OCI-LY7 (cell line): ENCODE measurements at regions not wholly inside any gene's neighbourhood (a gene's known extent, or its start where the extent isn't known, plus 50 kb on each side); places are given as distances from the start of the nearest gene placed in this dataset.

ENCODE experiments used
- BruUV-seq: library from RNA; stranded (reverse); fragments of 400-500 nt; replicated peaks from 2 replicates; lab custom pipeline; 2021; lab: Mats Ljungman, UMichigan
- CTCF ChIA-PET: fragments of 300-600 bp; sonication (Branson Sonifier 250); formaldehyde crosslinking; loops from one replicate; lab custom pipeline; 2022; ENCODE audit warnings: antibody characterized with exemption; ENCODE audit not compliant: unreplicated experiment; lab: Charles Lee
- POLR2A ChIA-PET: fragments of 300-600 bp; sonication (Branson Sonifier 250); formaldehyde crosslinking; loops from one replicate; lab custom pipeline; 2022; ENCODE audit warnings: antibody characterized with exemption; lab: Charles Lee
- DNase-seq: peaks from one replicate; pipeline ENCODE4 v3.0.0-alpha.2; 2015; ENCODE audit warnings: low spot score
- H2AFZ ChIP-seq: fragments of 200-600 bp; sonication (generic), shearing (Covaris generic); 2 replicates; pipeline ENCODE4 v1.6.1; 2014; ENCODE audit warnings: mild to moderate bottlenecking, antibody characterized with exemption, low read length, moderate library complexity
- H3K27ac ChIP-seq: fragments of 200-600 bp; sonication (generic); 2 replicates; pipeline ENCODE4 v1.5.1; 2014; ENCODE audit warnings: mixed run types, low read depth, mild to moderate bottlenecking, moderate library complexity, low read length, inconsistent platforms; ENCODE audit not compliant: poor library complexity, severe bottlenecking
- H3K36me3 ChIP-seq: fragments of 200-600 bp; sonication (generic); 2 replicates; pipeline ENCODE4 v1.6.1; 2014; ENCODE audit warnings: mild to moderate bottlenecking, antibody characterized with exemption, low read length, moderate library complexity, mixed read lengths; ENCODE audit not compliant: insufficient read depth
- H3K4me1 ChIP-seq: fragments of 200-600 bp; sonication (generic); 2 replicates; pipeline ENCODE4 v1.5.1; 2014; ENCODE audit warnings: mild to moderate bottlenecking, low read length; ENCODE audit not compliant: insufficient read depth, poor library complexity, severe bottlenecking
- H3K4me2 ChIP-seq: fragments of 200-600 bp; sonication (generic); 2 replicates; pipeline ENCODE4 v1.6.1; 2014; ENCODE audit warnings: mild to moderate bottlenecking, low read length
- H3K4me3 ChIP-seq: fragments of 200-600 bp; sonication (generic); 2 replicates; pipeline ENCODE4 v1.5.1; 2014; ENCODE audit warnings: mild to moderate bottlenecking, low read depth, low read length; ENCODE audit not compliant: poor library complexity, severe bottlenecking
- H3K79me2 ChIP-seq: fragments of 200-600 bp; sonication (generic); 2 replicates; pipeline ENCODE4 v1.6.1; 2016; ENCODE audit warnings: low read depth, mild to moderate bottlenecking, low read length, moderate library complexity, mixed read lengths; ENCODE audit not compliant: insufficient read depth
- H3K9me2 ChIP-seq: fragments of 200-600 bp; sonication (generic); 2 replicates; pipeline ENCODE4 v1.6.1; 2016; ENCODE audit warnings: mild to moderate bottlenecking, low read length, mixed read lengths; ENCODE audit not compliant: insufficient read depth
- H3K9me3 ChIP-seq: fragments of 200-600 bp; sonication (generic); 2 replicates; pipeline ENCODE4 v1.6.1; 2014; ENCODE audit warnings: mild to moderate bottlenecking, mixed run types, low read length, mixed read lengths
- H4K20me1 ChIP-seq: fragments of 200-600 bp; sonication (generic); 2 replicates; pipeline ENCODE4 v1.6.1; 2014; ENCODE audit warnings: mild to moderate bottlenecking, antibody characterized with exemption, low read length, moderate library complexity, mixed read lengths; ENCODE audit not compliant: insufficient read depth
- CTCF ChIP-seq: fragments of 200-600 bp; sonication (generic); conservative IDR thresholded peaks from 2 replicates; pipeline ENCODE4 v1.5.1; 2014; ENCODE audit warnings: mild to moderate bottlenecking, antibody characterized with exemption, low read length, moderate library complexity, mixed read lengths
- EZH2phosphoT487 ChIP-seq: fragments of 200-600 bp; sonication (generic); IDR thresholded peaks from 2 replicates; pipeline ENCODE4 v1.6.1; 2018; ENCODE audit warnings: low read depth, borderline replicate concordance, mild to moderate bottlenecking, mixed run types, antibody characterized with exemption, low read length, moderate library complexity, mixed read lengths
- intact Hi-C: fragments of 100-400 bp; cut with micrococcal nuclease; formaldehyde crosslinking; loops from one replicate; pipeline ENCODE4 v1.10.0; 2022; ENCODE audit not compliant: unreplicated experiment

GRCh38 chr2:237270520-237270919 lies 143.4 kb downstream of the COL6A3 start:
- no peak for TF ChIP-seq CTCF
- TF ChIP-seq EZH2phosphoT487 = no peak
- Histone ChIP-seq H2AFZ (no peak overlapping the region), H3K36me3 (no peaks in the 10 kb centered on the region), H3K4me3 (no peak overlapping the region), H3K27ac (no peak overlapping the region), H4K20me1 (no peaks in the 10 kb centered on the region), H3K4me1 (no peaks in the 10 kb centered on the region), H3K4me2 (no peak overlapping the region), H3K9me2 (no peaks in the 10 kb centered on the region), H3K9me3 (no peaks in the 10 kb centered on the region), H3K79me2 (no peaks in the 10 kb centered on the region)
- BruUV-seq = no TSS peak
- intact Hi-C loops = no loop called here
- ChIA-PET POLR2A (no interaction called here), CTCF (interaction anchor here (0.6 kb wide), 1 partner anchor 73 kb away, joined by 3 read pairs; no protein-coding TSS in a partner anchor)
- no peak for DNase-seq

DNA sequence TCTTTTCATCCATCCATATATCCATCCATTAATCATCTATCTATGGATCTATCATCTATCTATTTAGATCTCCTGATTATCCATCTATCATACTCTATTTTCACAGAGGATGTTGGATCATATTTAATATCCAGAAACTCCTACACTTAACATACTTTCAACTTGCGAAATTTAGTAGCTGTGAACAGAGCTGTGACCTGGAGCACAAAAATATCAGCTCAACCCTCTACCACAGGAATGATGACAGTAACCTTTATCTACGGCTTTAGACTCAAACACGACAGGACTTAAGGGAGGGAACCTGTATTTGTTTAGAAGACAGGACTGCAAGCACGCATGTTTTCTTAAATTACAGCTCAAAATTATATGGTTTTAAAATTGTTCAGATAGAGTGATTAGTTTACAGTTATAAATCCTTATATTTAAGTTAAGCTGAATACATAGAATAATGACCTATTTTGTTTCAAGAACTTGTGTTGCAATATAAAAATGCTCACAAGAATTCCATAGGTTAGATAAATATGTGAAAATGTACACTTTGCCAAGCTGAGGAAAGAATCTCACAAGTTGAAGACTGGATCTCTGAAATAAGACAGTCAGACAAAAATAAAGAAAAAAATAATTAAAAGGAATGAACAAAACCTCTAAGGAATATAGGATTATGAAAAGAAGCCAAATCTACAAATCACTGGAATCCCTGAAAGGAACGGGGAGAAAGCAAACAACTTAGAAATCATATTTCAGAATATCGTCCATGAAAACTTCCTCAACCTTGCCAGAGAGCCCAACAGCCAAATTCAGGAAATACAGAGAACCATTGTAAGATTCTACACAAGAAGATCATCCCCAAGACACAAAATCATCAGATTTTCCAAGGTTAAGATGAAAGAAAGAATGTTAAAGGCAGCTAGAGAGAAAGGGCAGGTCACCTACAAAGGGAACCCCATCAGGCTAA lies 142.0 kb downstream of the COL6A3 start:
- ChIA-PET POLR2A (interaction anchor here (0.7 to 0.9 kb wide), 2 partner anchors 21 to 28 kb away, joined by 3 read pairs; no protein-coding TSS in a partner anchor), CTCF (no interaction called here)
- H3K36me3 ChIP-seq = no peaks in the 10 kb centered on the region
- no peak for TF ChIP-seq CTCF
- no peak overlapping the region for H3K4me2 ChIP-seq
- intact Hi-C loops = no loop called here
- H3K4me1 ChIP-seq = no peaks in the 10 kb centered on the region
- no TSS peak for BruUV-seq
- no peak for DNase-seq
- no peaks in the 10 kb centered on the region for H4K20me1 ChIP-seq
- no peaks in the 10 kb centered on the region for H3K79me2 ChIP-seq
- H3K4me3 ChIP-seq = no peak overlapping the region
- no peaks in the 10 kb centered on the region for H3K9me2 ChIP-seq
- H2AFZ ChIP-seq = no peak overlapping the region
- H3K27ac ChIP-seq = no peak overlapping the region
- H3K9me3 ChIP-seq = no peaks in the 10 kb centered on the region
